PFSK-1 (cell line): ENCODE measurements at regions not wholly inside any gene's neighbourhood (a gene's known extent, or its start where the extent isn't known, plus 50 kb on each side); places are given as distances from the start of the nearest gene placed in this dataset.

Experiments used
- POLR2AphosphoS5 ChIP-seq: IDR thresholded peaks from 2 replicates; pipeline ENCODE4 v1.6.1; 2012; ENCODE audit warnings: low read depth, mild to moderate bottlenecking, control low read depth, low read length, moderate library complexity
- REST ChIP-seq, 2 experiments: IDR thresholded peaks; 2 replicates each; pipeline versions ENCODE4 v1.6.1 to v1.8.0; 2011 to 2012; ENCODE audit warnings: low read depth in 2 of 2, low read length in 2 of 2, control low read depth in 1 of 2, inconsistent platforms in 1 of 2, mild to moderate bottlenecking in 1 of 2, moderate library complexity in 1 of 2; ENCODE audit not compliant: insufficient read depth in 1 of 2

- TF ChIP-seq REST (IDR thresholded peaks at IDR 0.05; ENCODE audit: insufficient read depth in 1 of 2, low read depth in 2 of 2, low read length in 2 of 2), result no peak
- no peak for TF ChIP-seq POLR2AphosphoS5
Observed at GRCh38 chr3:64900156-64900555, 212.4 kb upstream of the ADAMTS9 start.
